Neuron (in vitro differentiated cells): ENCODE measurements at regions not wholly inside any gene's neighbourhood (a gene's known extent, or its start where the extent isn't known, plus 50 kb on each side); places are given as distances from the start of the nearest gene placed in this dataset.

Source experiments
- H2AFZ ChIP-seq: one replicate; pipeline ENCODE4 v1.6.1; 2013; ENCODE audit warnings: low read depth, mild to moderate bottlenecking, inconsistent platforms, low read length, moderate library complexity
- H3K27me3 ChIP-seq: one replicate; pipeline ENCODE4 v1.6.1; 2013; ENCODE audit warnings: low read length; ENCODE audit not compliant: insufficient read depth
- H3K36me3 ChIP-seq: one replicate; pipeline ENCODE4 v1.6.1; 2013; ENCODE audit warnings: low read length; ENCODE audit not compliant: insufficient read depth
- H3K4me1 ChIP-seq: one replicate; pipeline ENCODE4 v1.6.1; 2013; ENCODE audit warnings: low read length; ENCODE audit not compliant: insufficient read depth
- H3K4me3 ChIP-seq: 2 replicates; pipeline ENCODE4 v1.5.1; 2013; ENCODE audit warnings: mild to moderate bottlenecking, low read length, moderate library complexity
- H3K9me3 ChIP-seq: one replicate; pipeline ENCODE4 v1.6.1; 2013; ENCODE audit warnings: low read length

GRCh38 chr3:86654806-86655460 lies 336.0 kb downstream of the VGLL3 start:
- no peaks in the 10 kb centered on the region for H3K27me3 ChIP-seq
- no peaks in the 10 kb centered on the region for H3K36me3 ChIP-seq
- H3K4me1 ChIP-seq: no peaks in the 10 kb centered on the region
- H3K4me3 ChIP-seq: no peak overlapping the region
- H2AFZ ChIP-seq: no peak overlapping the region
- no peaks in the 10 kb centered on the region for H3K9me3 ChIP-seq

GRCh38 chr3:86653661-86654205 lies 337.2 kb downstream of the VGLL3 start:
- Histone ChIP-seq H3K4me3 (no peak overlapping the region), H2AFZ (no peak overlapping the region), H3K9me3 (no peaks in the 10 kb centered on the region), H3K27me3 (no peaks in the 10 kb centered on the region), H3K36me3 (no peaks in the 10 kb centered on the region), H3K4me1 (no peaks in the 10 kb centered on the region)

DNA sequence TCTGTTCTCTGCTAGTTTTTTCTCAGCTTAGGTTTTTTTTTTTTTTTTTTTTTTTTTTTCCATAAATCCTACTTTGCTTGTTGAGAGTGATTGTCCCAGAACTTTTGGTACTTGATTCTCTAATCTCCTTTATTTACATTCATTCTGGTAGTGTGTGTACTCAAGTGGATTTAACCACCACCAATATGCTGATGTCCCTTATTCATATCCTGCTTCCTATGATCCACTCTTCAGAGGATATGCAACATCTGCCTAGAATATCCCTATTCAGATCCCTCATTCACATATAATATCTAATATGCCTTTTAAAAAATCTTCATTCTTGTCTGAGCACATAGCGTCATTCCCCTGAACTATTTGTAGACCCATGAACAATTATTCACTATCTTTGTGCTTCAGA lies 342.9 kb downstream of the VGLL3 start:
- H3K4me3 ChIP-seq: no peak overlapping the region
- no peaks in the 10 kb centered on the region for H3K36me3 ChIP-seq
- H3K27me3 ChIP-seq: no peaks in the 10 kb centered on the region
- H2AFZ ChIP-seq: no peak overlapping the region
- no peaks in the 10 kb centered on the region for H3K4me1 ChIP-seq
- H3K9me3 ChIP-seq: no peaks in the 10 kb centered on the region

- Histone ChIP-seq H3K4me3 (no peak overlapping the region), H2AFZ (no peak overlapping the region), H3K36me3 (no peaks in the 10 kb centered on the region), H3K9me3 (no peaks in the 10 kb centered on the region), H3K27me3 (no peaks in the 10 kb centered on the region), H3K4me1 (no peaks in the 10 kb centered on the region)
These were observed 345.2 kb downstream of the VGLL3 start for GRCh38 chr3:86645756-86646155.

GRCh38 chr3:86634361-86634760 lies 356.6 kb downstream of the VGLL3 start:
- H3K9me3 ChIP-seq: no peaks in the 10 kb centered on the region
- H3K4me1 ChIP-seq: no peaks in the 10 kb centered on the region
- H3K36me3 ChIP-seq: no peaks in the 10 kb centered on the region
- no peaks in the 10 kb centered on the region for H3K27me3 ChIP-seq
- no peak overlapping the region for H3K4me3 ChIP-seq
- no peak overlapping the region for H2AFZ ChIP-seq

- H3K9me3 ChIP-seq: no peaks in the 10 kb centered on the region
- no peaks in the 10 kb centered on the region for H3K27me3 ChIP-seq
- no peak overlapping the region for H3K4me3 ChIP-seq
- H2AFZ ChIP-seq: no peak overlapping the region
- H3K36me3 ChIP-seq: no peaks in the 10 kb centered on the region
- H3K4me1 ChIP-seq: peaks cover 10% of the 10 kb centered on the region
These were observed 361.4 kb downstream of the VGLL3 start for GRCh38 chr3:86629511-86629910.

DNA sequence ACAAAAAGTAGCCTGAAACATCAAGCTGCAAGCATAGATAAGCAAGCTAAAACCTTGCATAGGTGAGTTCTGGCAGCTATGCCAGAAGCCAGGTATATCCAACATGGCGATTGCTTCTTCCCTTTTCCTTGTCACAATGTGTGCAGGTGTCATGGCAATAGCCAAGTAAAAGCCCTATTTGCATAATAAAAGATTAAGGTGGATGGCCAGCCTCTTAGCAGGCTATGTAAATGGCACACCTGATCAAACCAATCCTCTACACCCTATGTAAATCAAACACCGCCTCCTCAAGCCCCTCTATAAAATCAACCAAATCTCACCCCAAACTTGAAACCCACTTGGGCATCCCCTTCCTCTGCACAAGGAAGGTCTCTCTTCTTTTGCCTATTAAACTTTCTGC lies 366.8 kb downstream of the VGLL3 start:
- Histone ChIP-seq H3K4me3 (no peak overlapping the region), H3K4me1 (peaks cover 10% of the 10 kb centered on the region), H2AFZ (no peak overlapping the region), H3K9me3 (no peaks in the 10 kb centered on the region), H3K36me3 (no peaks in the 10 kb centered on the region), H3K27me3 (no peaks in the 10 kb centered on the region)

DNA sequence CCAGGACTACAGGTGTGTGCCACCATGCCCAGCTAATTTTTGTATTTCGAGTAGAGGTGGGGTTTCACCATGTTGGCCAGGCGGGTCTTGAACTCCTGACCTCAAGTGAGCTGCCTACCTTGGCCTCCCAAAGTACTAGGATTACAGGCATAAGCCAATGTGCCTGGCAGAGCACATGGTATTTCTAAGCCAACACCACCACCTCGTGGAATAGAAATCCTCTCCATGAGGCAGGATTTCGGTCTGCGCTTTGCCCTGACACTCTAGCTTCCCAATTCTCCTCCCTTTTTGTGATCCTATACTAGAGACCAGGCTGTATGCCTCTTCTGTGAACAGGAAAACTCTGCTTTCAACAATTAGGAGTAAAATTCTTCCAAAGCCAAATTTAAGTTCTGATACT lies 372.2 kb downstream of the VGLL3 start:
- no peaks in the 10 kb centered on the region for H3K36me3 ChIP-seq
- H3K9me3 ChIP-seq: no peaks in the 10 kb centered on the region
- no peak overlapping the region for H3K4me3 ChIP-seq
- H3K27me3 ChIP-seq: no peaks in the 10 kb centered on the region
- H3K4me1 ChIP-seq: peaks cover 3% of the 10 kb centered on the region
- H2AFZ ChIP-seq: no peak overlapping the region

DNA sequence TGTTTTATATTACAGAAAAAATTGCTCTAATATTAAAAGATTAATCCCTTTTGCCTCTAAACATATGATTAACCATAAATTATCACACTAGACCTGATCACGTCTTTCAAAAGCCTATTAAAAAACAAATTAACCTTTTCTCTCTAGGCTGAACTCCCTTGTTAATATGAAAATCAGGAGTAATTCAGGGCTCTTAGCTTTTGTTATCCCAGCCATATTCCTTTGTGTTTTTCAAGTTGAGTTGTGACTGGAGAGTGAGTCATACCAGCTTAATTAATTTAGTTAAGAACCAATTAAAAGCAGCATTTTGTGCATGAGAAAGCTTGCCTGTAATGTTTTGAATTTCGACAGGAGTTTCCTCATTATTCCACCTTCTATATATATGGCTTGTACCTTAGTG lies 385.8 kb downstream of the VGLL3 start:
- Histone ChIP-seq H3K4me3 (no peak overlapping the region), H3K4me1 (no peaks in the 10 kb centered on the region), H3K36me3 (no peaks in the 10 kb centered on the region)

GRCh38 chr3:86595696-86596095 lies 395.3 kb downstream of the VGLL3 start:
- H3K36me3 ChIP-seq: no peaks in the 10 kb centered on the region
- no peaks in the 10 kb centered on the region for H3K4me1 ChIP-seq
- no peaks in the 10 kb centered on the region for H3K27me3 ChIP-seq
- H3K4me3 ChIP-seq: no peak overlapping the region
- no peaks in the 10 kb centered on the region for H3K9me3 ChIP-seq
- H2AFZ ChIP-seq: no peak overlapping the region

More for the DNA sequence above, 385.8 kb downstream of the VGLL3 start:
- Histone ChIP-seq H3K27me3 (no peaks in the 10 kb centered on the region), H3K9me3 (no peaks in the 10 kb centered on the region), H2AFZ (no peak overlapping the region)

- no peaks in the 10 kb centered on the region for H3K4me1 ChIP-seq
- H3K27me3 ChIP-seq: no peaks in the 10 kb centered on the region
- no peaks in the 10 kb centered on the region for H3K9me3 ChIP-seq
- no peaks in the 10 kb centered on the region for H3K36me3 ChIP-seq
- H3K4me3 ChIP-seq: no peak overlapping the region
- H2AFZ ChIP-seq: no peak overlapping the region
These were observed 396.1 kb downstream of the VGLL3 start for GRCh38 chr3:86594838-86595237.

DNA sequence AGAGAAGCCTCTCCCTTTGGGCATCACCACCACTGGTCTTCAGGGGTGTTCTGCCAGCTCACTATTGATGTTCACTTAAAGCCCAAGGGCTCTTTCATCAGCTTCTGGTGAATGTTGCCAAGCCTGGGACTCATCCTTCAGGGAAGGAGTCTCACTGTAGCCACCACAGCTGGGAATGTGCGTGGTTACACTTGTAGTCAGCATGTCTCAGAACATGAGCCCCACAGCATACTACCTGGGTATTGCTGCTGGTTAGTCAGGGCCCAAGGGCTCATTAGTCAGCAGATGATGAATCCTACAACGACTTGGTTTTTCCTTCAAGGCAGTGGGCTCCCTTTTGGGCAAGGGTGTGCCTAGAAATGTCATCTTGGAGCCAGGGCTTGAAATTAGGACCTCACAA lies 412.9 kb downstream of the VGLL3 start:
- H3K4me1 ChIP-seq: no peaks in the 10 kb centered on the region
- H3K27me3 ChIP-seq: no peaks in the 10 kb centered on the region
- H2AFZ ChIP-seq: no peak overlapping the region
- H3K9me3 ChIP-seq: no peaks in the 10 kb centered on the region
- H3K36me3 ChIP-seq: no peaks in the 10 kb centered on the region
- H3K4me3 ChIP-seq: no peak overlapping the region

DNA sequence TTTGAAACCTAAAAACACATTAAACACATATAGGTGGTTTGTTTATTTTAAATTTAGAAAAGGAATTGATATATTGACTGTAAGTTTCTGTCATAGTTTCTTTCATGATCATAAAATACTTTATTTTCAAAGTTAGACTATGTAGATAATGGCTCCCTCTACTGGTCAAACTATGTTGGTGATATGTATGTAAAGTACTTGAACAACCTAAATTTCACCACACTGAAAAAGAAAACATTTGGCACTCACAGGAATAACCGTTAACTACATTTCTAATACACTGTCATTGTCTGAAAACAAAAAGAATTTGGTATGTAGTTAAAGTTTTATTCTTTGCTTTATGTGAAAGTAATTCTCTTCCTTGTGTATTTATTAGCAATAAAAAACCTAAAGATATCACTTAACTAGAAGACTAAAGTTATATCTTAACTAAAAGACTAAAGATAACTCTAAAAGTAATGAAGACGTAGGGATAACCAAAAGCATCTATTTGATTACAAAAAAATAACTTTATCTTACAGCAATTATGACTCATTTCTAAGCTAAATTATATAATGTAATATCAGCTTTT lies 427.5 kb downstream of the VGLL3 start:
- no peaks in the 10 kb centered on the region for H3K36me3 ChIP-seq
- H3K9me3 ChIP-seq: no peaks in the 10 kb centered on the region
- no peak overlapping the region for H3K4me3 ChIP-seq
- no peaks in the 10 kb centered on the region for H3K27me3 ChIP-seq
- no peak overlapping the region for H2AFZ ChIP-seq
- H3K4me1 ChIP-seq: no peaks in the 10 kb centered on the region

GRCh38 chr3:86562090-86562489 lies 428.9 kb downstream of the VGLL3 start:
- Histone ChIP-seq H3K36me3 (no peaks in the 10 kb centered on the region), H2AFZ (no peak overlapping the region), H3K9me3 (no peaks in the 10 kb centered on the region), H3K4me3 (no peak overlapping the region), H3K27me3 (no peaks in the 10 kb centered on the region), H3K4me1 (no peaks in the 10 kb centered on the region)
